ENCODE measurements at regions not wholly inside any gene's neighbourhood (a gene's known extent, or its start where the extent isn't known, plus 50 kb on each side); places are given as distances from the start of the nearest gene placed in this dataset.

GRCh38 chr9:109913461-109913810 lies 133.4 kb downstream of the PALM2AKAP2 start:
- peak; percentile 68 for DNase-seq

GRCh38 chr9:109914280-109915027 lies 134.5 kb downstream of the PALM2AKAP2 start:
- DNase-seq: peak; percentile 88

GRCh38 chr9:109916316-109916715 lies 136.3 kb downstream of the PALM2AKAP2 start:
- DNase-seq: no peak

DNA sequence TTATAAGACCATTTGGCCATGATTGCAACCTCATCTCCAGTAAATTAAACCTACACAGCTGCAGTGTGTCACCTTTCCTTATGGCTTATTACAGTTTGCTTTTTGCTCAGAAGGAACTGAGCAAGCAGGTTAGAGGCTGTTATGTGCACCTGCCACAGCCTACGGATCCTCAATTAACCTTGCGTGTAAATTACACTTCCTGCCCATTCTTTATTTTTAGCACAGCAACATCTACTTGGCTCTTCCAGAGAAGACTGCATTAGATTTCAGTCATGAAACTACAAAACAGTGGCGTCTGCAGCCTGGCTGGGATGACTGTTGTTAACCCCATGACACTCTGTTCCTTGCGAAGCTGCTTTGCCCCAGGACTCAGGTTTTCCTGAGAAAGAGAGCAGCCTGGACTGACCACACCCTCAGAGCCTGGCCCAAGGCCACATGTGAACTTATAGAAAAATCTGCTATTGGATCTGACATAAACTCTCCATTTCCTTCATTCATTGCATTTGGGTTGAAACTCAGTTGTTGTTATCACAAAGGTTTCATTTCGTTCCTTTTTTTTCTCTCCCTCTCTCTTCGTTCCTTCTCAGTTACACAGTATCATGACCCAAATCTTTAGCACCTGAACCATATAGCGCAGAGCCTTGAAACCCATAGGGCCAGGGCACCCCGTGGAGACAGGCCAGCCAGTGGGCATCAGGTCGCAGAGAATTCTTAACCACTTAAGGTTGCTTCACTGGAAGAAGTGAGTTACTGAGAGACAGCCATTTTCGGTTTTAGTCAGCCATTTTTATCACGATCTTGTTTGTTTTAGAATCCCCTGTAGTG lies 138.6 kb downstream of the PALM2AKAP2 start:
- no peak for DNase-seq

GRCh38 chr9:109919736-109920408 lies 139.9 kb downstream of the PALM2AKAP2 start:
- DNase-seq: no peak

DNA sequence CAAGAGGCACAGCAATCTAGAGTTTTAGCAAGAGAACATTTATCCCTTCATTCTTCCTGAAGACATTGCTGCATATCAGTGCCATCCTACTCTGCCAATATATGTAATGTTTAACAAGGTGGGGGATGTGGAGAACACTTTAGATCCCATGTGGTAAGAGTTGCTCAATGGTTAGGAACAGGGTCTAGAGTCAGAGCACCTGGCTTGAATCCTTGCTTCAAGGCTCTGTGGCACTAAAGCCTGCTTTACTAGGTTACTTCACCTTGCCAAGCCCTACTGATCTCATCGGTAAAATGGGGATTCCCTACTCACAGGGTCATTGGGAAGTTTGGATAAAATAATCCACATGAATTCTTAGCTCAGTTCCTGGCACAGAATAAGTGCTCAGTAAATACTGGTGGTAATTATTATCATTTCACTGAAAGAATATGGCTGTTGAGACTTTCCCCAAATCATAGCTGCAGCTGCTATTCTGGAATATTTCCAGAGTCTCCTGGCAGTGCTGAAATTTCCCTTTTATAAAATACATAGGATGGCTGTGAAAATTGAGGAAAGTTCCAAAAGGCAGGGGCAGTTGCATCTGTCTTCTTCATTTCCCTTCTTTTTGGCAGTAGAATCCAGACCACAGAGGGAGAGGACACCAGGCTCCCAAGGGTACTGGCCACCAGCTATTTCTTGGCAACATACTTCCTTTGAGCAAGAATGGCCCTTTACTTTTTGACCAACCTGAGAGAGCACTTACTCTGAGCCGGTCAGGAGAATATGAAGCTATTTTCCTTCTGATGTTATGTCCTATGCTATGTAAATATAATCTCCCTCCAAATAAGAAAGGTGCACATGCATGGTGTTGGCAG lies 142.8 kb downstream of the PALM2AKAP2 start:
- no peak for DNase-seq

DNA sequence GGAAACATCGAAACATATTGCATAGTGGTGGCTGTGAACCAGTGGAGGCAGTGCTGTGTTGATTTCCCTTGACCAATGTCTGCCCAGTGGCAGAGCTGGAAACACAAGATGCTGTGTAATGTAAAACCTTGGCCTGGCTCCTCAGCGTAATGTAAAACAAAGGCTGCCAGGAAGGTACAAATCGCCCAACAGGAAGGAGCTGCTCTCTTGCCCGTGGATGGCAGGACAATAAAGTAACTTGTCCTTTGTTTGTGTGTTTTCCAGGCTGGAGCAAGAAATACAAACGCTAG lies 143.4 kb downstream of the PALM2AKAP2 start:
- DNase-seq: no peak

DNA sequence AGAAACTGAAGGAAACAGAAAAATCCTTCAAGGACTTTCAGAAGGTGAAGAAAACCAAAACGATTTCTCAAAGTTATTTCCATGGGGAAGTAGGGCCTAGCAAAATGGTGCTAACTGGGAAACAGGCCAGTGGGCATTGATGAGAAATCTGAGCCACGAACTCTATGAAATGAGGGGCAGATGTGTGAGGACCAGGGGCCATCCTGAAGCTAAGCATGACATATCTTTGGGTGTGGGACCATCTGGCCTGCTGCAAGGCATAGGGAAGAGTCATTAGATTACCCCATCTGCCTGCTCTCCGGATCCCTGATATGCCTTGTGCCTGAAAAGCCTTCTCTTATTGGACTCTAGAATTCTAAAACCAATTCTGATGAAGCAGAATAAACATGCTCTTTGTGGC lies 143.8 kb downstream of the PALM2AKAP2 start:
- no peak for DNase-seq

DNA sequence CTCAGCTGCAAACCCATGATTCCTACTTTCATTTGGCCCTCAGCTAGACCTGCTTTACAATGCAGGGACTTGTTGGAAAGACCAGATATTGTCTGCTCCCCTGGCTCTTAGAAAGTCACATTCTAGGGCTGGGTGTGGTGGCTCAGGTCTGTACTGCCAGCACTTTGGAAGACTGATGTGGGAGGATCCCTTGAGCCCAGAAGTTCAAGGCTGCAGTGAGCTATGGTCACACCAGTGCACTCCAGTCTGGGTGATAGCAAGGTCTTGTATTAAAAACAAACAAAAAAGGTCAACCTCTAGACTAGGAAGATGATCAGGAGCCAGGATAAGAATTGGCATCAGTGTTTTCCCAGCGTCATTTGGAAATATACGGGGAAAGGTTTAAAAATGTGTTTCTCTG lies 145.8 kb downstream of the PALM2AKAP2 start:
- DNase-seq: no peak

- DNase-seq: no peak
These were observed 146.4 kb downstream of the PALM2AKAP2 start for GRCh38 chr9:109926421-109926869.

GRCh38 chr9:109931623-109932022 lies 151.6 kb downstream of the PALM2AKAP2 start:
- DNase-seq: no peak

- DNase-seq: no peak
These were observed 154.3 kb downstream of the PALM2AKAP2 start for GRCh38 chr9:109934136-109934856.

- DNase-seq: peak; percentile 78
These were observed 154.8 kb downstream of the PALM2AKAP2 start for GRCh38 chr9:109934857-109935215.

- DNase-seq: no peak
These were observed 155.5 kb downstream of the PALM2AKAP2 start for GRCh38 chr9:109935406-109936087.

GRCh38 chr9:109937861-109938453 lies 158.0 kb downstream of the PALM2AKAP2 start:
- no peak for DNase-seq

DNA sequence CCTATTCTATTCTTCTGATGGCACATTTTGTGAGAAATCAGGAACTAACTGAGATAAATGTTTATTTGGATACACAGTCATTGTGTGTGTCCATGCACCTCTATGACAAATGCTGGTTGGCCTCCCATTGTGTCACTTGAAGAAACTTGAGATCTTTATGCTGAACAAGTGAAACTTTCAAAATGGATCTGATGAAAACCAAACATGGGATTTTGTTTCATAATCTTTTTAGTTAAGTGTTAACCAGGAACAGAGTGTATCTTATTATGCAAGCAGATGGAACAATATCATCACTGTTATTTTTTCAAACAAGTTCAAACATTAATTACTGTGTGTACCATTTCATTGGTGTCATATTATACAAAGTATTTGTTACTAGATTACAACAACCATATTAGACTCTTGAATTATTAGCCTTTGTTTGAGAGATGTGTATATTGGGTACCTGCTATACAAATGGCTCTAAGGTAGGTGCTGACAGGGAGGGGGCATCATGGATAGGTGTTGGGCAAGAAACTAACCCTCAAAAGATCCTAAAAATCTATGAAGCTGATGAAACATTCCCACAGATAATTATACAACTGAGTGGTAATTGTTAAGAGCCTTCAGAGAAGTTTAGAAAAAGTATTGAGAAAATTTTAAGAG lies 159.8 kb downstream of the PALM2AKAP2 start:
- DNase-seq: no peak

- no peak for DNase-seq
These were observed 160.6 kb downstream of the PALM2AKAP2 start for GRCh38 chr9:109940561-109940960.

- DNase-seq: no peak
These were observed 161.8 kb downstream of the PALM2AKAP2 start for GRCh38 chr9:109941771-109942170.

DNA sequence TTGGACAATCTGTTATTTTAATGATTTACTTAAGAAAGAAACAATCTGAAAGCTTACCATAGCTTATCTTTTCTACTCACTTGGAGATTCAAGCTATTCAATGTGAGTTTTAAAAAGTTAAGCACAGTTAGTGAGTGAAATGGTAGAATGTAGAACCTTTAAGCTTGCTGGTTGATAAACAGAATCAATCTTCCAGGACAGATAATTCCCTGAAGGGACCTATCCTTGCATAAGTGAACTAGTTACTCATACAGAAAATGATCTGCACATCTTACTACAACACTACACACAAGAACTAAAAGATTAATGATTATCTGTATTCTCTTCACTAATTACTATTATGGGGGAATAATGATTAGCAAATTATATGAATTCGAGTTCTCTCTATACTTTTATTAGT lies 165.6 kb downstream of the PALM2AKAP2 start:
- DNase-seq: no peak

GRCh38 chr9:109948453-109948852 lies 168.5 kb downstream of the PALM2AKAP2 start:
- no peak for DNase-seq
